ENCODE measurements at regions not wholly inside any gene's neighbourhood (a gene's known extent, or its start where the extent isn't known, plus 50 kb on each side); places are given as distances from the start of the nearest gene placed in this dataset.
"Not testable (repeated sequence)": the region's sequence is repeated elsewhere in the genome, so short reads cannot be mapped to it uniquely, and the experiment has no call there.

- DNase-seq (no peak), ATAC-seq (no peak)
- Histone ChIP-seq H3K27ac (ENCODE audit: low read length) (no peak overlapping the region), H3K27me3 (ENCODE audit: control insufficient read depth, insufficient read depth) (no peaks in the 10 kb centered on the region), H3K4me3 (ENCODE audit: low read length) (no peak overlapping the region), H3K9me3 (ENCODE audit: control insufficient read depth, low read length) (no peaks in the 10 kb centered on the region), H3K4me1 (ENCODE audit: control insufficient read depth, insufficient read depth, low read length) (no peaks in the 10 kb centered on the region)
- WGBS, result 58% methylated on average over 3 of the region's 3 CpGs
- intact Hi-C loops (cut with DNase I), result no loop called here
These were observed 170.7 kb upstream of the SLC24A3 start for GRCh38 chr20:19041787-19042186.

GRCh38 chr20:19045371-19045770, 167.1 kb upstream of the SLC24A3 start:
- Histone ChIP-seq H3K9me3 (ENCODE audit: control insufficient read depth, low read length) (no peaks in the 10 kb centered on the region), H3K4me3 (ENCODE audit: low read length) (no peak overlapping the region), H3K27me3 (ENCODE audit: control insufficient read depth, insufficient read depth) (no peaks in the 10 kb centered on the region), H3K27ac (ENCODE audit: low read length) (no peak overlapping the region), H3K4me1 (ENCODE audit: control insufficient read depth, insufficient read depth, low read length) (peaks cover 7% of the 10 kb centered on the region)
- DNase-seq (no peak), ATAC-seq (no peak)
- intact Hi-C loops (cut with DNase I), result no loop called here
- WGBS, result 71% methylated on average over 4 of the region's 4 CpGs

DNA sequence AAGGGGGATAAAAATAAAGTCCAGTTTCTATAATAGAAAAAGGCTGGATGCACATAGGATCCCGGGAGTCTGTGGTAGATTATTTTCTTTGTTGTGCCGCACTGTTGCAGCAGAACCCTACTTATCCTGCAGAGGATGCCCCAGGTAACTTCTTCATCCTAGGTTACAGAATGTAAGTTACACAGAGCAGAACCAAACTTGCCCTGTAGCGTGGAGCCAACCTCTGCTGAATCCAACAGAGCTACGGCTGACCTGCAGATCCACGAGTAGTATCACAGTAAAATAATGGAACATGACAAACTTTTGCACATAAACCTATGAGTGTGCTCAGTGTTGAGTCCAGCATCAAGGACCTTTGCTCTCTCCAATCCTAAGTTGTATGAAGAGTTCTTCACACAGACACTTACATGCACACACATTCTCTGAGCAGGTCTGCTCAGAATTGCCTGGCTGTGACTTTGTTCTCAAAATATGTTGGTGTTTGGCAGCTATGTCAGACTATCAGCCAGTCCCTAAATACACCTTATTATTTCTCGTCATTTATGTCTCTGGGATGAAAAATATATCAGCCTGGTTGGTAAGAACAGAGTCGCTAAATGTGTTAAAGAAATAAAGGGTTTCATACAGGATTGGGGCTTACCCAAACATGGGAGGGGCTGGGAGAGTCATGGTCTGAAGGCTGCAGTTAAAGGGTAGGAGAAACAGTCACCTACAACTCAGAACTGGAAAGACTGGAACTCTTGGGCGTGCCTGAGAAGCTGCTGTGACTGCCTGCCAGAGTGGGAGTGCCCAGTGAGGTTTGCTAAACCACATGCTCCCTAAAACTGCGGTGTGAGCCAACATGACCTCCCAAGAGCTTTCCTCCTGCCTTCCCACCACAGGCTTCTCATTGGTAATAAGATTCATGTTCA, 165.1 kb upstream of the SLC24A3 start:
- H3K4me1 ChIP-seq (ENCODE audit: control insufficient read depth, insufficient read depth, low read length), result peaks cover 7% of the 10 kb centered on the region
- intact Hi-C loops (cut with DNase I), result no loop called here
- 63% methylated on average over 9 of the region's 9 CpGs for WGBS

DNA sequence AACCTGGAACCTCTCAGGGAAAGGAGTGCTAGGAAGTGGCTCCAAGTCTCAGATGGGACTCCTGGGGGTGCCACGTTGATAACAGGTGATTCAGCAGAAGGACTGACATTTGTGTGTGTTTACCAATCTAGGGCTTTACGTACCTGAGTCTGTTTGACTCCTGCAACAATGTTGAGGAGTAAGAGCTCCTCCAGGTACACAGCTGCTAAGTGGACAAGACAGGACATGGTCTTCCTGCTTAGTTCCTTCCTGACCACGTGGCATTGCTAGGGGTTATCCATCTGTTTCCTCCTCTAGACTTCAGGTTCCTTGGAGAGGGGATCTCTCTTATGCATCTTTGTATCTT, 164.5 kb upstream of the SLC24A3 start:
- ATAC-seq, result no peak
- 61% methylated on average over 3 of the region's 3 CpGs for WGBS
- no peaks in the 10 kb centered on the region for H3K9me3 ChIP-seq (ENCODE audit: control insufficient read depth, low read length)
- H3K4me3 ChIP-seq (ENCODE audit: low read length), result no peak overlapping the region
- H3K27me3 ChIP-seq (ENCODE audit: control insufficient read depth, insufficient read depth), result no peaks in the 10 kb centered on the region
- no peak for DNase-seq
- H3K27ac ChIP-seq (ENCODE audit: low read length), result no peak overlapping the region
- H3K4me1 ChIP-seq (ENCODE audit: control insufficient read depth, insufficient read depth, low read length), result peaks cover 7% of the 10 kb centered on the region
- intact Hi-C loops (cut with DNase I), result no loop called here

More for the DNA sequence above, 165.1 kb upstream of the SLC24A3 start:
- DNase-seq, result peak; percentile 74 to 89 (median 79)
- ATAC-seq, result peak; percentile 71 to 87
- Histone ChIP-seq H3K4me3 (ENCODE audit: low read length) (no peak overlapping the region), H3K27ac (ENCODE audit: low read length) (no peak overlapping the region), H3K9me3 (ENCODE audit: control insufficient read depth, low read length) (no peaks in the 10 kb centered on the region), H3K27me3 (ENCODE audit: control insufficient read depth, insufficient read depth) (no peaks in the 10 kb centered on the region)

GRCh38 chr20:19048995-19049501, 163.4 kb upstream of the SLC24A3 start:
- Histone ChIP-seq H3K4me3 (ENCODE audit: low read length) (no peak overlapping the region), H3K27ac (ENCODE audit: low read length) (peak overlapping the region; percentile 61), H3K27me3 (ENCODE audit: control insufficient read depth, insufficient read depth) (no peaks in the 10 kb centered on the region), H3K9me3 (ENCODE audit: control insufficient read depth, low read length) (no peaks in the 10 kb centered on the region), H3K4me1 (ENCODE audit: control insufficient read depth, insufficient read depth, low read length) (peaks cover 7% of the 10 kb centered on the region)
- DNase-seq, result no peak
- WGBS, result 18% methylated on average over 9 of the region's 9 CpGs
- intact Hi-C loops (cut with DNase I), result no loop called here
- ATAC-seq, result peak; percentile 22 to 36

DNA sequence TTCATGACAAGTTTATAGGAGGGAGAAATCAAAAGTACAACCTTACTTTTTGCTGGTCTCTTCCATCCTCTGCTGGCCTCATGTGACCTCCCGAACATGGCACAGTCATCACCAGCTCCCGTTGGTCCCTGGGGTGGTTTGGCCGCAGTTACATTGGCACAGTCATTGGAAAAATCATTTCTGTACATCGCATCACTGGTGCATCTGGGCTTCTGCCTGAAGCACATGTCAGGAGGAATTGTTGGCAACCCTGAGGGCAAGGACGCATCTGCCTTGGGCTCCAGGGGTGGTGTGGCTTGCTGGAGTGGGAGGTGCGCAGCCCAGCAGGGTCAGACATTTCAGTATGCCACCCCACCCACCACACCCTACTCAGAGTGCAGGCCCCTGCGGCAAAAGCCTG, 162.9 kb upstream of the SLC24A3 start:
- Histone ChIP-seq H3K4me3 (ENCODE audit: low read length) (no peak overlapping the region), H3K9me3 (ENCODE audit: control insufficient read depth, low read length) (no peaks in the 10 kb centered on the region), H3K27ac (ENCODE audit: low read length) (no peak overlapping the region), H3K4me1 (ENCODE audit: control insufficient read depth, insufficient read depth, low read length) (peaks cover 7% of the 10 kb centered on the region), H3K27me3 (ENCODE audit: control insufficient read depth, insufficient read depth) (no peaks in the 10 kb centered on the region)
- ATAC-seq (peak; percentile 47 to 81), DNase-seq (peak in 2 of 3 donors; percentile 24 to 52)
- intact Hi-C loops (cut with DNase I), result no loop called here
- 54% methylated on average over 7 of the region's 7 CpGs for WGBS

DNA sequence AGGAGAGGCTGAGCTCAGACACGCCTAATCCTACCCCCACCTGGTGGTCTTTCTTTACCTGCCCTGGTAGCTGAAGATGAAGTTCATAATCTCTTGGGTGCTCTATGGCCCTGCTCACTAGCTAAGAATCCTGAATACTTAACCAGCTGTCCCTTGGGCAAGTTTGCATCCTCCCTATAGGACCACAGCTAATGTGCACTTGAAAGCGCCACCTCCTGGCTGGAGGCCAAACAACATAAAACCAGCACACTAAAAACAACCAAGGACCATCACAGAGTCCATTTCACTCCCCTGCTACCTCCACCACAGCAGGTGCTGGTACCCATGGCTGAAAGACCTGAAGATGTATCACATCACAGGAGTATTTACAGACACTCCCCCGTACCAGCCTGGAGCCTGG, 155.5 kb upstream of the SLC24A3 start:
- intact Hi-C loops (cut with DNase I), result no loop called here
- no peak overlapping the region for H3K4me3 ChIP-seq (ENCODE audit: low read length)
- H3K4me1 ChIP-seq (ENCODE audit: control insufficient read depth, insufficient read depth, low read length), result no peaks in the 10 kb centered on the region
- H3K9me3 ChIP-seq (ENCODE audit: control insufficient read depth, low read length), result no peaks in the 10 kb centered on the region
- no peaks in the 10 kb centered on the region for H3K27me3 ChIP-seq (ENCODE audit: control insufficient read depth, insufficient read depth)
- ATAC-seq, result no peak
- H3K27ac ChIP-seq (ENCODE audit: low read length), result no peak overlapping the region
- WGBS, result 89% methylated on average over 3 of the region's 3 CpGs
- no peak for DNase-seq

GRCh38 chr20:19064788-19065187, 147.7 kb upstream of the SLC24A3 start:
- 86% methylated on average over 4 of the region's 4 CpGs for WGBS
- not testable (repeated sequence) for DNase-seq; H3K9me3 ChIP-seq (ENCODE audit: control insufficient read depth, low read length)

GRCh38 chr20:19067986-19068385, 144.5 kb upstream of the SLC24A3 start:
- Histone ChIP-seq H3K27ac (ENCODE audit: low read length) (no peak overlapping the region), H3K4me3 (ENCODE audit: low read length) (no peak overlapping the region), H3K4me1 (ENCODE audit: control insufficient read depth, insufficient read depth, low read length) (no peaks in the 10 kb centered on the region), H3K9me3 (ENCODE audit: control insufficient read depth, low read length) (peaks cover 3% of the 10 kb centered on the region), H3K27me3 (ENCODE audit: control insufficient read depth, insufficient read depth) (no peaks in the 10 kb centered on the region)
- WGBS, result 37% methylated on average over 1 of the region's 1 CpG
- intact Hi-C loops (cut with DNase I), result no loop called here
- no peak for ATAC-seq
- no peak for DNase-seq

More at GRCh38 chr20:19064788-19065187, 147.7 kb upstream of the SLC24A3 start:
- ATAC-seq; H3K4me1 ChIP-seq (ENCODE audit: control insufficient read depth, insufficient read depth, low read length); intact Hi-C loops (cut with DNase I); H3K4me3 ChIP-seq (ENCODE audit: low read length); H3K27me3 ChIP-seq (ENCODE audit: control insufficient read depth, insufficient read depth); H3K27ac ChIP-seq (ENCODE audit: low read length): not testable (repeated sequence)

DNA sequence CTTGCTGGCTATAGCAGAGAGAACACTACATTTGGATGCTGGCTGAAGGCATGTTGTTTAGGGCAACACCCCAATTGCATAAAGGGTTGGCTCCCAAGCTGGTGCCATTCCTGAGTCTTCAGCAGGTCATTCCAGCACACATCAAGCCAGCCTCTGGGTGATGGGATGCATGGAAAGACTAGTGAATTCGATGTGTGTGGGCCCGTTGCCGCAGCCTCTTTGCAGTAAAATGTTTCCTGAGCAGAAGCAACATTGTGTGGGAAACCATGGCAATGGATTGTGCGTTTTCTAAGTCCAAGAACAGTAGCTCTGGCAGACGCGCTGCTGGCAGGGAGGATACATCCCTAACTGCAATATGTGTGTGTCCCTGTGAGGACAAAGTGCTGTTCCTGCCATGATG, 142.4 kb upstream of the SLC24A3 start:
- H3K27me3 ChIP-seq (ENCODE audit: control insufficient read depth, insufficient read depth), result no peaks in the 10 kb centered on the region
- no peaks in the 10 kb centered on the region for H3K4me1 ChIP-seq (ENCODE audit: control insufficient read depth, insufficient read depth, low read length)
- no peak overlapping the region for H3K4me3 ChIP-seq (ENCODE audit: low read length)
- DNase-seq (no peak), ATAC-seq (no peak)
- intact Hi-C loops (cut with DNase I), result no loop called here
- no peak overlapping the region for H3K27ac ChIP-seq (ENCODE audit: low read length)
- 85% methylated on average over 6 of the region's 6 CpGs for WGBS
- peaks cover 3% of the 10 kb centered on the region for H3K9me3 ChIP-seq (ENCODE audit: control insufficient read depth, low read length)

- no peaks in the 10 kb centered on the region for H3K4me1 ChIP-seq (ENCODE audit: control insufficient read depth, insufficient read depth, low read length)
- intact Hi-C loops (cut with DNase I), result no loop called here
- H3K27me3 ChIP-seq (ENCODE audit: control insufficient read depth, insufficient read depth), result no peaks in the 10 kb centered on the region
- no peak for ATAC-seq
- DNase-seq, result no peak
- 63% methylated on average over 3 of the region's 3 CpGs for WGBS
- no peak overlapping the region for H3K4me3 ChIP-seq (ENCODE audit: low read length)
- no peak overlapping the region for H3K27ac ChIP-seq (ENCODE audit: low read length)
- no peaks in the 10 kb centered on the region for H3K9me3 ChIP-seq (ENCODE audit: control insufficient read depth, low read length)
These were observed 141.6 kb upstream of the SLC24A3 start for GRCh38 chr20:19070681-19071445.
